Stimulated activated naive B cell treated with anti-CD40 and anti-IgM and Interleukin-4, amounts not matched to agents 10 μg/mL and 1 μg/mL and 100 μg/mL, for 72 hours (primary cell): ENCODE measurements at regions not wholly inside any gene's neighbourhood (a gene's known extent, or its start where the extent isn't known, plus 50 kb on each side); places are given as distances from the start of the nearest gene placed in this dataset.
"Not testable (repeated sequence)": the region's sequence is repeated elsewhere in the genome, so short reads cannot be mapped to it uniquely, and the experiment has no call there.

Experiments used
- ATAC-seq, 2 donors: fragments of 150-1000 bp; cut with Tn5 transposase; replicated peaks; 2 replicates each; pipeline ENCODE4 v1.10.0; 2021; ENCODE audit warnings: moderate library complexity in 1 of 2
- DNase-seq: peaks from one replicate; pipeline ENCODE4 v3.0.0; 2021
- H3K27ac Mint-ChIP-seq: one replicate; pipeline ENCODE4 v1.8.0; 2022; ENCODE audit warnings: mild to moderate bottlenecking, mixed read lengths
- H3K27me3 Mint-ChIP-seq, 2 donors: one replicate each; pipeline ENCODE4 v1.8.0; 2022; ENCODE audit warnings: mixed read lengths in 2 of 2
- H3K36me3 Mint-ChIP-seq, 2 donors: one replicate each; pipeline ENCODE4 v1.8.0; 2022; ENCODE audit warnings: mixed read lengths in 2 of 2, mild to moderate bottlenecking in 1 of 2
- H3K4me1 Mint-ChIP-seq, 2 donors: one replicate each; pipeline ENCODE4 v1.8.0; 2022; ENCODE audit warnings: mixed read lengths in 2 of 2, mild to moderate bottlenecking in 1 of 2
- H3K4me3 Mint-ChIP-seq, 2 donors: one replicate each; pipeline ENCODE4 v1.8.0; 2022; ENCODE audit warnings: mild to moderate bottlenecking in 2 of 2, mixed read lengths in 2 of 2, moderate library complexity in 1 of 2
- H3K9me3 Mint-ChIP-seq, 2 donors: one replicate each; pipeline ENCODE4 v1.8.0; 2022; ENCODE audit warnings: mixed read lengths in 2 of 2, mild to moderate bottlenecking in 1 of 2

DNA sequence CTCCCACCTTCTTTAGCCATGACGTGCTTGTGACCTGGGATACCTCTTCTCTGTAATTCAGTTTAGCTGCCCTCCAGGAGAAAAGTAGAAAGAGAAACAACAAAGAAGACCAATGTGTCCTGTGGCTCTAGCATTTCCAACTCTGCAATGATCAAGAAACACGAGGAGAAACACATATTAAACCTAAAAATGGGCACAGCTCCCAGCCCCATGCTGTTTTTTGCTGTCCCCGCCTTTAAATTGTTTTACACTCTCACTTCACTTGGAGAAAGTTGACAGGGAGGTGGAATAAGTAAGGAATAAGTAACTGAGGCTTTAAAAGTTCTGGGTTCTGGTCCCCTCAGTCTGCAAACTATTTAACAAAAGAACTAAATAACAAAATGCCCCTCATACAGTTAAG is 390.6 kb downstream of the TNS1 start:
- DNase-seq: no peak
- ATAC-seq: no peak
- H3K9me3 Mint-ChIP-seq: no peaks in the 10 kb centered on the region
- peaks cover 6 to 15% of the 10 kb centered on the region in 2 donors for H3K4me1 Mint-ChIP-seq
- no peaks in the 10 kb centered on the region for H3K36me3 Mint-ChIP-seq
- H3K4me3 Mint-ChIP-seq: no peak overlapping the region
- H3K27ac Mint-ChIP-seq: peak overlapping the region; percentile 44
- H3K27me3 Mint-ChIP-seq: peaks cover 8 to 11% of the 10 kb centered on the region in 2 donors

DNA sequence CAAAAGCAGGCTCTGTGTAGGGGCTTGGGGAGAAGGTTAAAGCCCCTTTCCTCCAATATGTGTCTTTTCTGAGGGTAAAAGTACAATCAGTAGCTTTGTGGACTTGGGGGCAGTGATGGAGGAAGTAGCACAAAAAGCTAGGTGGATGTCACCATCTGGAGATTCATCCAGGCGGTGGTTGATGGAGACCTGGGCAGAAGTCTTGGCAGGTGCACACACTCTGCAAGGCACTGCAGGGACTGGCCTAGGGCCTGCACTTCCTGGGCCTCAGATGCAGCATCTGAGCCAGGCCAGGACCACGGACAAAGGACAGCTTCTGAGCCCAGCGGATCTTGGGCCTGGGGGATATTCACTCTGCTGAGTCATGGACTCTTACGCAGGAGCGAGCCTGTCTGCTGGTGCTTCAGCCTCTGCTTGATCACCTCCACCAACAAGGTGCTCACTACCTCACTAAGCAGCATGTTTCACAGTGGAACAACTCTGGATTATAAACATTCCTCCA is 391.1 kb downstream of the TNS1 start:
- no peak overlapping the region for H3K27ac Mint-ChIP-seq
- H3K36me3 Mint-ChIP-seq: no peaks in the 10 kb centered on the region
- H3K27me3 Mint-ChIP-seq: peaks cover 8 to 11% of the 10 kb centered on the region in 2 donors
- H3K9me3 Mint-ChIP-seq: no peaks in the 10 kb centered on the region
- no peak for ATAC-seq
- H3K4me3 Mint-ChIP-seq: no peak overlapping the region
- DNase-seq: no peak
- H3K4me1 Mint-ChIP-seq: peaks cover 6 to 15% of the 10 kb centered on the region in 2 donors

DNA sequence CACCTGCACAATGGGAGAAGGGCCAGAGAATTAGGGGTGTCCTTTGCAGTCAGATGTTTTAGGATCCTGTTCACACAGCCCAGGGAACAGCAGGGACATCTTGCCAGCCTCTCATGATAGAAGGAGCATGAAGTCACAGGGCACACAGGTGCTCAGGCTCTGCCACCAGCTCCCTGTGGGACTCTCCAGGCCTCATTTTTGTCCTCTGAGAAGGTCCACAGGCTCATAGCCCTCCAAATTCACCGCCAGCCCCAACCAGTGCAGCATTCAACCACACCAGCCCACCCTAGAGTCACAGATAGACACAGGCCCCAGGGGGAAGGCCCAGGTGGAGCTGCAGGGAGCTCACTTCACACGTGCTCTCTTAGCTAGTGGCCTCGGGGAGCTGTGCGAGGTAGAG is 391.7 kb downstream of the TNS1 start:
- peaks cover 8 to 11% of the 10 kb centered on the region in 2 donors for H3K27me3 Mint-ChIP-seq
- no peaks in the 10 kb centered on the region for H3K9me3 Mint-ChIP-seq
- no peaks in the 10 kb centered on the region for H3K36me3 Mint-ChIP-seq
- H3K27ac Mint-ChIP-seq: no peak overlapping the region
- H3K4me1 Mint-ChIP-seq: peaks cover 6 to 15% of the 10 kb centered on the region in 2 donors
- ATAC-seq (no peak), DNase-seq (no peak)
- H3K4me3 Mint-ChIP-seq: no peak overlapping the region

GRCh38 chr2:217610401-217610814 is 392.4 kb downstream of the TNS1 start:
- no peak for DNase-seq
- Mint-ChIP-seq H3K36me3 (no peaks in the 10 kb centered on the region), H3K27ac (no peak overlapping the region), H3K27me3 (peaks cover 8 to 11% of the 10 kb centered on the region in 2 donors), H3K4me1 (peaks cover 6 to 15% of the 10 kb centered on the region in 2 donors), H3K9me3 (no peaks in the 10 kb centered on the region), H3K4me3 (no peak overlapping the region)
- peak; percentile 55 to 60 for ATAC-seq

DNA sequence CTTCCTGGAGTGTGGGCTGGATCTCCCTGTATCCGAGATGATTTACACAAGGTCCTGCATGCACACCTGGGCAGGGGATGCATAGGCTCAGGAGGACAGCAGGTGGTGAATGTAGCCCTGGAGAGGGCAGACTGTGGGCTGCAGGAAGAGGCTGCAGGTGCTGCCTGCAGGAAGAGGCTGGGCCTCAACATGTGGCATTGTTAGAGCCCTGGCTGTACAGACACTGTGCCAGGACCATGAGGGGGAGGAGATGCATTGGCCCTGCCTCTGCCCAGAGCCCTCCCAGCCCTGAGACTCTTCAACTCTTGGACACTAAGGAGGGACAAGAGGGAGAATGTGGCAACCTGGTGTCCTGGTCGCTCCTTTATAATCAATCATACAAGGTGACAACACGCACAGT is 392.8 kb downstream of the TNS1 start:
- no peak for ATAC-seq
- no peaks in the 10 kb centered on the region for H3K36me3 Mint-ChIP-seq

GRCh38 chr2:217606296-217606695 is 396.5 kb downstream of the TNS1 start:
- Mint-ChIP-seq H3K27me3 (peaks cover 8 to 18% of the 10 kb centered on the region in 2 donors), H3K9me3 (no peaks in the 10 kb centered on the region), H3K36me3 (no peaks in the 10 kb centered on the region), H3K4me3 (no peak overlapping the region), H3K27ac (no peak overlapping the region), H3K4me1 (peaks cover 6 to 15% of the 10 kb centered on the region in 2 donors)
- ATAC-seq: no peak
- DNase-seq: no peak

More for the DNA sequence above, 392.8 kb downstream of the TNS1 start:
- Mint-ChIP-seq H3K27me3 (peaks cover 8 to 16% of the 10 kb centered on the region in 2 donors), H3K4me3 (no peak overlapping the region), H3K27ac (no peak overlapping the region), H3K9me3 (no peaks in the 10 kb centered on the region), H3K4me1 (peaks cover 6 to 15% of the 10 kb centered on the region in 2 donors)
- DNase-seq: no peak

DNA sequence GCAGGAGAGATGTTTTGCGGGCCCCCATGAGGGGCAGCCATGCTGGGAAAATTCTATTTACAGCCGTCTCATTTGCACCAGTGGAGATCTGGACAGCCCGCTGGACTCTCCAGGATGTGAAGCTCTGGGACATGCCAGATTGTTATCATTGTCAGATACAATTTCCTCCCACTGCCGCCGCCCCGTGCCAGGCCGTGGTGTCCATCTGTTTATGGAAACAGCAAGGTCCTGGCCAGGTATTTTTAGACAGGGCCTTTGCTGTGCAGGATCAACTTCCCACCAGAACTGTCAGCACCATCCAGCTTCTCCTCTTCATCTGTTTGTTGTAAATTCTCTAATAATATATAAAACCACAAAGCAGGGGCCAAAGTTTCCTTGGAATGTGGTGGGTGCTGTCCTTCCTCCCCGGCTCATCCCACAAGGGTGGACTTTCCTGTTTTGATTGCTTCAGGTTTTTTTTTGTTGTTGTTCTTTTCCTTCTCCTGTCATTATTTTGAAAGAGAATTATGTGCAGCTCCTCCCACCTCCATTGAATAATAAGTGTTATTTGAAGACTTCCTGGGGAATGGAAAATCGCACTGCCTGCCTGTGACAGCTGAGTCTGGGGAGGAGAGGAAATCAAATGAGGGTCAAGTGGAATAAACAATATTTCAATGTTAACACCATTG is 398.1 kb downstream of the TNS1 start:
- no peak overlapping the region for H3K4me3 Mint-ChIP-seq
- no peaks in the 10 kb centered on the region for H3K9me3 Mint-ChIP-seq
- H3K27me3 Mint-ChIP-seq: peaks cover 8 to 19% of the 10 kb centered on the region in 2 donors
- no peak for DNase-seq
- no peak overlapping the region for H3K27ac Mint-ChIP-seq
- H3K4me1 Mint-ChIP-seq: no peaks in the 10 kb centered on the region
- ATAC-seq: no peak
- H3K36me3 Mint-ChIP-seq: no peaks in the 10 kb centered on the region

GRCh38 chr2:217601601-217602000 is 401.2 kb downstream of the TNS1 start:
- no peak overlapping the region for H3K4me3 Mint-ChIP-seq
- H3K27ac Mint-ChIP-seq: no peak overlapping the region
- no peaks in the 10 kb centered on the region for H3K9me3 Mint-ChIP-seq
- H3K36me3 Mint-ChIP-seq: no peaks in the 10 kb centered on the region
- peaks cover 13 to 32% of the 10 kb centered on the region in 2 donors for H3K27me3 Mint-ChIP-seq
- DNase-seq (no peak), ATAC-seq (no peak)
- H3K4me1 Mint-ChIP-seq: no peaks in the 10 kb centered on the region

- H3K27ac Mint-ChIP-seq: no peak overlapping the region
- peaks cover 19 to 37% of the 10 kb centered on the region in 2 donors for H3K27me3 Mint-ChIP-seq
- DNase-seq: no peak
- no peaks in the 10 kb centered on the region for H3K4me1 Mint-ChIP-seq
- ATAC-seq: no peak
- H3K9me3 Mint-ChIP-seq: no peaks in the 10 kb centered on the region
- no peaks in the 10 kb centered on the region for H3K36me3 Mint-ChIP-seq
- H3K4me3 Mint-ChIP-seq: no peak overlapping the region
Observed at GRCh38 chr2:217599906-217600305, 402.9 kb downstream of the TNS1 start.

DNA sequence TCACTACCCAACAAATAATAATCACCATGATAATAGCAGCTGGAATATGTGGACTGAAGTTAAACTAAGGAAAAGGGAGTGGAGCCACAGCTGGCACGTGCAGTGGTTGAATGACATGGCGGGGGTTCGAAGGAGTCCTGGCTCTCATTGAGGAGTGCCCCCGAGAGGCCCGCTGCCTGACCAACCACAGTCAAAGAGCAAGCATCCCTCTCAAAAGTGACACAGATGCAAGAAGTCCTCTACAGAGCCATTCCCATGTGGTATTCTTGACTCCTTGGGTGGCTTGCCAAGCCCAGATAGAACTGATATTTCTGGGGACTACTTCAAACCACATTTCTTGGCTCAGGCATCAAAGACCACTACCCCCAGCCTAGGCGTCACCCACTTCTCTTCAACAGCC is 405.1 kb downstream of the TNS1 start:
- H3K4me3 Mint-ChIP-seq: no peak overlapping the region
- H3K4me1 Mint-ChIP-seq: peaks cover 8% of the 10 kb centered on the region in 2 donors
- H3K27ac Mint-ChIP-seq: no peak overlapping the region
- H3K36me3 Mint-ChIP-seq: no peaks in the 10 kb centered on the region
- no peaks in the 10 kb centered on the region for H3K9me3 Mint-ChIP-seq
- DNase-seq (no peak), ATAC-seq (no peak)
- peaks cover 19 to 35% of the 10 kb centered on the region in 2 donors for H3K27me3 Mint-ChIP-seq

DNA sequence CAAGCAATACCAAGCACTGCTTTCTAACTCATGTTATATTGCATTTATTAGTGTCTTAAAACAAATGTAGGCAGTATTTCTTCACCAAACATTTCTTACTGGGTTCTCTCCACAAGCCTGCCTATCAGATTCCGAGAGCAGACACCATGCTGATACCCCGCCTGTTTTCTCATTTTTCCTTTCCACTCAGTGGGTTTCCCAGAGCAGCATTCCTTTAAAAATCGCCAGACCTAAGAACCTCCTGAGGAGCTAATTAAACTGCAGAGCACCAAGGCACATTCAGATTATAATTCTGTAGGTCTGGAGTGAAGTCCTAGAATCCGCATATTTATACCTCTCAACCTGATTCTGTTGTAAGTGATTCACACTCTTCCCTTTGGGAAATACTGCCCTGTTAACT is 405.6 kb downstream of the TNS1 start:
- H3K9me3 Mint-ChIP-seq: no peaks in the 10 kb centered on the region
- ATAC-seq (no peak), DNase-seq (no peak)
- peaks cover 8% of the 10 kb centered on the region in 2 donors for H3K4me1 Mint-ChIP-seq
- no peaks in the 10 kb centered on the region for H3K36me3 Mint-ChIP-seq
- H3K27ac Mint-ChIP-seq: no peak overlapping the region
- H3K27me3 Mint-ChIP-seq: peaks cover 19 to 35% of the 10 kb centered on the region in 2 donors
- H3K4me3 Mint-ChIP-seq: no peak overlapping the region

- peak overlapping the region; percentile 33 to 56 for H3K4me3 Mint-ChIP-seq
Observed at GRCh38 chr2:217593732-217594131, 409.1 kb downstream of the TNS1 start.

GRCh38 chr2:217588266-217588665 is 414.5 kb downstream of the TNS1 start:
- H3K4me3 Mint-ChIP-seq: no peak overlapping the region
- no peaks in the 10 kb centered on the region for H3K36me3 Mint-ChIP-seq
- H3K27ac Mint-ChIP-seq: no peak overlapping the region
- H3K4me1 Mint-ChIP-seq: no peaks in the 10 kb centered on the region
- ATAC-seq: no peak
- peaks cover 0 to 19% of the 10 kb centered on the region in 2 donors for H3K27me3 Mint-ChIP-seq
- H3K9me3 Mint-ChIP-seq: peaks cover 0 to 2% of the 10 kb centered on the region in 2 donors
- no peak for DNase-seq

More at GRCh38 chr2:217593732-217594131, 409.1 kb downstream of the TNS1 start:
- ATAC-seq: peak; percentile 85 to 87
- Mint-ChIP-seq H3K27ac (no peak overlapping the region), H3K27me3 (peaks cover 13 to 29% of the 10 kb centered on the region in 2 donors), H3K9me3 (peaks cover 0 to 2% of the 10 kb centered on the region in 2 donors), H3K4me1 (peaks cover 8% of the 10 kb centered on the region in 2 donors), H3K36me3 (no peaks in the 10 kb centered on the region)
- DNase-seq: peak; percentile 4

GRCh38 chr2:217585362-217585761 is 417.4 kb downstream of the TNS1 start:
- H3K27ac Mint-ChIP-seq: no peak overlapping the region
- no peak for DNase-seq
- no peak for ATAC-seq
- H3K27me3 Mint-ChIP-seq: peaks cover 0 to 13% of the 10 kb centered on the region in 2 donors
- peaks cover 0 to 5% of the 10 kb centered on the region in 2 donors for H3K36me3 Mint-ChIP-seq
- H3K4me3 Mint-ChIP-seq: no peak overlapping the region
- peaks cover 0 to 4% of the 10 kb centered on the region in 2 donors for H3K4me1 Mint-ChIP-seq
- peaks cover 6 to 9% of the 10 kb centered on the region in 2 donors for H3K9me3 Mint-ChIP-seq

DNA sequence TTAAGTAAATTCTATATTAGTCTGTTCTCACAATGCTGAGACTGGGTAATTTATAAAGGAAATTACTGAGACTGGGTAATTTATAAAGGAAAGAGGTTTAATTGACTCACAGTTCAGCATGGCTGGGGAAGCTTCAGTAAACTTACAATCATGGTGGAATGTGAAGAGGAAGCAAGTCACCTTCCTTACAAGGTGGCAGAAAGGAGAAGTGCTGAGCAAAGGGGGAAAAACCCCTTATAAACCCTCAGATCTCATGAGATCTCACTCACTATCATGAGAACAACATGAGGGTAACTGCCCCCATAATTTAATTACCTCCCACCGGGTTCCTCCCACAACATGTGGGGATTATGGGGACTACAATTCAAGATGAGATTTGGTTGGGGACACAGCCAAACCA is 422.4 kb downstream of the TNS1 start:
- H3K36me3 Mint-ChIP-seq, H3K4me1 Mint-ChIP-seq, H3K4me3 Mint-ChIP-seq, H3K27me3 Mint-ChIP-seq, DNase-seq, H3K9me3 Mint-ChIP-seq, H3K27ac Mint-ChIP-seq: not testable (repeated sequence)
- ATAC-seq: peak; percentile 75 to 81
